ENCODE measurements at regions not wholly inside any gene's neighbourhood (a gene's known extent, or its start where the extent isn't known, plus 50 kb on each side); places are given as distances from the start of the nearest gene placed in this dataset.

GRCh38 chr4:18975916-18976808 lies 954.6 kb upstream of the LCORL start:
- TF ChIP-seq CTCF (conservative IDR thresholded peaks at IDR 0.05 in 1 of 2, IDR thresholded peaks at IDR 0.05 in 1 of 2; ENCODE audit: extremely low read depth in 1 of 2, insufficient read depth in 1 of 2, low read depth in 1 of 2, low read length in 2 of 2) = no peak
- TF ChIP-seq EZH2 (IDR thresholded peaks at IDR 0.05; ENCODE audit: borderline replicate concordance, low read length) = no peak
